Esophagus squamous epithelium (tissue), 4 donors: ENCODE measurements at regions not wholly inside any gene's neighbourhood (a gene's known extent, or its start where the extent isn't known, plus 50 kb on each side); places are given as distances from the start of the nearest gene placed in this dataset.

ENCODE experiments used
- POLR2A ChIP-seq, 4 donors: fragments of 450-650 bp; IDR thresholded peaks; one replicate each; pipeline ENCODE4 v1.6.1; 2017; ENCODE audit warnings: antibody characterized with exemption in 4 of 4, mild to moderate bottlenecking in 4 of 4, moderate library complexity in 3 of 4
- TF ChIP-seq, protein P1 (sequence below), 6 experiments: fragments of 450-650 bp in 4 of 6; fragments of 200-600 bp in 2 of 6; sonication (generic) in 2 of 6; IDR thresholded peaks; one replicate each; pipeline ENCODE4 v1.5.1; 2016 to 2019; ENCODE audit warnings: antibody characterized with exemption in 6 of 6, mild to moderate bottlenecking in 4 of 6, moderate library complexity in 4 of 6

DNA sequence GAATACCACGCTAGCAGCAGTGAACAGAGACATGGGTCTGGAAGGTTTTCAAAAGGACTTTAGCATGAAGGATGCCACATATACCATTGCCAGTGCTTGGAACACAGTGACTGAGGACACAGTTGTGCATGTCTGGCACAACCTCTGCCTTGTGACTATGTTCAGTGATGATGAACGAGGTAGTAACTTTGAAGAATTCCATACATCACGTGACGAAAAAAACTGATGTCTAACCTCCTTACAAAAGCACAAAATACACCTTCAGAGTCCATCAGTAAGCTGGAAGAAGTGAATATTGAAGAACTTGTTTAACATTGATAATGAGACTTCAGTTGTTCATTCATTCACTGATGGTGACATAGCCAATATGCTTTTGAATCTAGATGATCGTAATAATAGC lies 594.8 kb upstream of the GRM7 start:
- no peak for TF ChIP-seq POLR2A (IDR thresholded peaks at IDR 0.05)
- TF ChIP-seq, protein P1, sequence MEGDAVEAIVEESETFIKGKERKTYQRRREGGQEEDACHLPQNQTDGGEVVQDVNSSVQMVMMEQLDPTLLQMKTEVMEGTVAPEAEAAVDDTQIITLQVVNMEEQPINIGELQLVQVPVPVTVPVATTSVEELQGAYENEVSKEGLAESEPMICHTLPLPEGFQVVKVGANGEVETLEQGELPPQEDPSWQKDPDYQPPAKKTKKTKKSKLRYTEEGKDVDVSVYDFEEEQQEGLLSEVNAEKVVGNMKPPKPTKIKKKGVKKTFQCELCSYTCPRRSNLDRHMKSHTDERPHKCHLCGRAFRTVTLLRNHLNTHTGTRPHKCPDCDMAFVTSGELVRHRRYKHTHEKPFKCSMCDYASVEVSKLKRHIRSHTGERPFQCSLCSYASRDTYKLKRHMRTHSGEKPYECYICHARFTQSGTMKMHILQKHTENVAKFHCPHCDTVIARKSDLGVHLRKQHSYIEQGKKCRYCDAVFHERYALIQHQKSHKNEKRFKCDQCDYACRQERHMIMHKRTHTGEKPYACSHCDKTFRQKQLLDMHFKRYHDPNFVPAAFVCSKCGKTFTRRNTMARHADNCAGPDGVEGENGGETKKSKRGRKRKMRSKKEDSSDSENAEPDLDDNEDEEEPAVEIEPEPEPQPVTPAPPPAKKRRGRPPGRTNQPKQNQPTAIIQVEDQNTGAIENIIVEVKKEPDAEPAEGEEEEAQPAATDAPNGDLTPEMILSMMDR (IDR thresholded peaks at IDR 0.05): no peak
